ENCODE measurements at regions not wholly inside any gene's neighbourhood (a gene's known extent, or its start where the extent isn't known, plus 50 kb on each side); places are given as distances from the start of the nearest gene placed in this dataset.

GRCh38 chr7:18194616-18195015 lies 167.0 kb upstream of the PRPS1L1 start:
- DNase-seq (ENCODE audit: low read depth), result no peak
- TF ChIP-seq, protein P1, sequence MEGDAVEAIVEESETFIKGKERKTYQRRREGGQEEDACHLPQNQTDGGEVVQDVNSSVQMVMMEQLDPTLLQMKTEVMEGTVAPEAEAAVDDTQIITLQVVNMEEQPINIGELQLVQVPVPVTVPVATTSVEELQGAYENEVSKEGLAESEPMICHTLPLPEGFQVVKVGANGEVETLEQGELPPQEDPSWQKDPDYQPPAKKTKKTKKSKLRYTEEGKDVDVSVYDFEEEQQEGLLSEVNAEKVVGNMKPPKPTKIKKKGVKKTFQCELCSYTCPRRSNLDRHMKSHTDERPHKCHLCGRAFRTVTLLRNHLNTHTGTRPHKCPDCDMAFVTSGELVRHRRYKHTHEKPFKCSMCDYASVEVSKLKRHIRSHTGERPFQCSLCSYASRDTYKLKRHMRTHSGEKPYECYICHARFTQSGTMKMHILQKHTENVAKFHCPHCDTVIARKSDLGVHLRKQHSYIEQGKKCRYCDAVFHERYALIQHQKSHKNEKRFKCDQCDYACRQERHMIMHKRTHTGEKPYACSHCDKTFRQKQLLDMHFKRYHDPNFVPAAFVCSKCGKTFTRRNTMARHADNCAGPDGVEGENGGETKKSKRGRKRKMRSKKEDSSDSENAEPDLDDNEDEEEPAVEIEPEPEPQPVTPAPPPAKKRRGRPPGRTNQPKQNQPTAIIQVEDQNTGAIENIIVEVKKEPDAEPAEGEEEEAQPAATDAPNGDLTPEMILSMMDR (IDR thresholded peaks at IDR 0.05; ENCODE audit: insufficient read depth, low read depth, low read length, missing control alignments), result no peak
- H3K4me3 ChIP-seq (ENCODE audit: low read length), result no peak overlapping the region

- no peak for DNase-seq (ENCODE audit: low read depth)
- TF ChIP-seq, protein P1 (IDR thresholded peaks at IDR 0.05; ENCODE audit: insufficient read depth, low read depth, low read length, missing control alignments), result no peak
- H3K4me3 ChIP-seq (ENCODE audit: low read length), result no peak overlapping the region
These were observed 169.0 kb upstream of the PRPS1L1 start for GRCh38 chr7:18196638-18197037.

GRCh38 chr7:18198868-18199267 lies 171.2 kb upstream of the PRPS1L1 start:
- TF ChIP-seq, protein P1 (IDR thresholded peaks at IDR 0.05; ENCODE audit: insufficient read depth, low read depth, low read length, missing control alignments), result no peak

DNA sequence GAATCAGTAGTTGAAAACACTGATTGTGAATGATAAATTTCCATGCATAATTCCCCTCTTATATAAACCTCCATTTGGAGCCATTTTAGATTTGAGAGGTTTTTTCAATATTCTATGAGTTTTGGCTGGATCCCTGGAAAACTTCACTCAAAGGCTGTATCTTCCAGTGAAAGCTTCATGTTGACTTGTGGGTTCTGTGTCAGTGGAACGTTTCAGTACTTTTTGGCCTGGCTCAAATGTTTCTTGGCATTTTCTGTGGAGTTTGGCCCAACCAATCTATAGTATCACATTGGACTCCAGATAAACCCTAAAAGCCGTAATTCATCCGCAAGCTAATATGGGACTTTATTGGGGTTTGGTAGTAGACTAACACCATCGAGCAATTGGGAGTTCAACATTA lies 172.6 kb upstream of the PRPS1L1 start:
- H3K4me3 ChIP-seq (ENCODE audit: low read length), result no peak overlapping the region
- TF ChIP-seq, protein P1 (IDR thresholded peaks at IDR 0.05; ENCODE audit: insufficient read depth, low read depth, low read length, missing control alignments), result no peak
- no peak for DNase-seq (ENCODE audit: low read depth)

More at GRCh38 chr7:18198868-18199267, 171.2 kb upstream of the PRPS1L1 start:
- no peak overlapping the region for H3K4me3 ChIP-seq (ENCODE audit: low read length)
- no peak for DNase-seq (ENCODE audit: low read depth)

DNA sequence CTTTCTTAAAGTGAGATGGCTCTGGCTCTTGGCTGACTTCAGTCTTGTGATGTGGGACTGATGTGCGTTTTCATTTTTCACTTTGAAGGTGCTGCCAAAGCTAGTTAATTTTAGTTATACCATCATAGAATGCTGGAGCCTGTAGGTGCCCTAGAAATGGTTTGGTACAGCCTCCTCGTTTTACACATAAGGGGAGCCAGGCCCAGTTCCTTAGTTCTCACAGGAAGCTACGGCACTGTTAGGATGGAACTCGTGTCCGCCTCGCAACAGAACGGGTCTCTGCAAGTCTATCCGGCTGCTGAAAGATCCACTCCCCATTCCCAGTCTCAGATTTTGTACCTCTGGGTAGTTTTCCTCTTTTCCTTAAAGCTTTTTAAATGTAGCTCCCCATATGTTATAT lies 173.2 kb upstream of the PRPS1L1 start:
- H3K4me3 ChIP-seq (ENCODE audit: low read length), result no peak overlapping the region
- no peak for DNase-seq (ENCODE audit: low read depth)
- TF ChIP-seq, protein P1 (IDR thresholded peaks at IDR 0.05; ENCODE audit: insufficient read depth, low read depth, low read length, missing control alignments), result no peak

GRCh38 chr7:18201350-18201749 lies 173.7 kb upstream of the PRPS1L1 start:
- no peak for DNase-seq (ENCODE audit: low read depth)
- TF ChIP-seq, protein P1 (IDR thresholded peaks at IDR 0.05; ENCODE audit: insufficient read depth, low read depth, low read length, missing control alignments), result no peak
- H3K4me3 ChIP-seq (ENCODE audit: low read length), result no peak overlapping the region

DNA sequence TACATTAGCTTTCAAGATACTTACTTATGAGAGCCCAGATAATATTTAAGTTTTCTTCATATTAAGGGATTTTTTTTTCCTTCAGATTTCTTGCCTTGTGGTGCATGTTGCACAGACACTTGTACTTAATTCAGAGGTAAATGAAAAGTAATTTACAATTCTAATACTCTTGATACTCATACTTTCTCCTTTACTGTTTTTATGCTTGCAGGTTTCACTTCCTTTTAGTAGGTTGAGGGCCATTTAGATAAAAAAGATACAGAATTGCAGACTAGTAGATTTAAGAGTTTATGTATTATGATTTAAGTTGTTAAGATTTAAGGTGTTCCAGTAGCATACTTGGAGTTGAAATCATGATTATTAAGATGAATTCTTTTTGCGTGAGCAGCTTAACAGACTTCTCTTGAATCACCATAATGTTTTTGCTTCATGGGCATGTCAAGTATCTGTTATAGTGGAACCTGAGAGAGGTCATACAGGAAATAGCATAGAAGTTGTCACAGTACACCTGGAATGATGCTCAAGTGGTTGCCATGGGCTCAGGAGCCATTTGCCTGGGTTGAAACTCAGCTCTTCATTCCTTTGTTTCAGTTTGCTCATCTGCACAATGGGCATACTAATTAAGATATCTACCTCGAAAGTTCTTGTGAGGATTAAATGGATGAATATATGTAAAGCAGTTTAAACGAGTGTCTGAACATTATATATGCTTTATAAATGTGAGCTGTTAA lies 174.8 kb upstream of the PRPS1L1 start:
- TF ChIP-seq, protein P1 (IDR thresholded peaks at IDR 0.05; ENCODE audit: insufficient read depth, low read depth, low read length, missing control alignments), result no peak
- DNase-seq (ENCODE audit: low read depth), result no peak
- no peak overlapping the region for H3K4me3 ChIP-seq (ENCODE audit: low read length)

All from epithelial cell of esophagus (primary cell).